Nephron (organoid): ENCODE measurements at regions not wholly inside any gene's neighbourhood (a gene's known extent, or its start where the extent isn't known, plus 50 kb on each side); places are given as distances from the start of the nearest gene placed in this dataset.

ENCODE experiments used
- H3K27ac Mint-ChIP-seq, 3 experiments: 2 replicates each; pipeline ENCODE4 v1.8.0; 2020; ENCODE audit warnings: mixed read lengths in 3 of 3, mild to moderate bottlenecking in 2 of 3, moderate library complexity in 1 of 3
- H3K27me3 Mint-ChIP-seq: 2 replicates; pipeline ENCODE4 v1.8.0; 2021; ENCODE audit warnings: low read depth, mild to moderate bottlenecking, moderate library complexity, mixed read lengths
- H3K36me3 Mint-ChIP-seq: 2 replicates; pipeline ENCODE4 v1.8.0; 2020; ENCODE audit warnings: low read depth, mixed read lengths
- H3K4me1 Mint-ChIP-seq: 2 replicates; pipeline ENCODE4 v1.8.0; 2020; ENCODE audit warnings: mixed read lengths
- H3K4me3 Mint-ChIP-seq, 3 experiments: 2 replicates each; pipeline ENCODE4 v1.8.0; 2020; ENCODE audit warnings: mild to moderate bottlenecking in 3 of 3, mixed read lengths in 3 of 3, moderate library complexity in 2 of 3
- H3K9me3 Mint-ChIP-seq: 2 replicates; pipeline ENCODE4 v1.8.0; 2020; ENCODE audit warnings: mixed read lengths
- TF ChIP-seq, protein P1 (sequence below), 3 experiments: fragments of 200-600 bp; sonication (generic); IDR thresholded peaks; one replicate each; pipeline ENCODE4 v1.5.0; 2021; ENCODE audit warnings: antibody characterized with exemption in 3 of 3; ENCODE audit not compliant: unreplicated experiment in 3 of 3

DNA sequence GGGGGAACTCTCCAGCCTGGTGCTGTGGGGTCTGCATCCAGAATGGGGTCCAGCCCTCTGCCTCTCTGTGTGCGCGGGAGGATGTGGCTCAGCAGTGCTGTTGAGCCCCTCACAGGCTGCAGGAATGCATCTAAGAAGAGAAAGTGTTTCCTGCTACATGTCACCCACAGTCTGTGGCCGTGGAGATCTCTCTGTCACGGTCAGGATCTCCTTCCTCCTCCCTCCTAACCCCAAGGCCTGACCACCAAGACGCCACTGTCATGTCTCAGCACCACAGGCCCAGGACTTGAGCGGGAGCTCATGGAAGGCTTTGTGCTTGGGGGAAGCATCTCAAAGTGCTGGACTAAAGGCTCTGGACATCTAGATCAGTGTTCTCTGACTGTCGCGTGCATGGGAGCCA is 90.1 kb downstream of the SREK1 start:
- Mint-ChIP-seq H3K4me3 (no peak overlapping the region), H3K27ac (no peak overlapping the region), H3K9me3 (no peaks in the 10 kb centered on the region), H3K4me1 (no peaks in the 10 kb centered on the region), H3K27me3 (no peaks in the 10 kb centered on the region), H3K36me3 (no peaks in the 10 kb centered on the region)
- TF ChIP-seq, protein P1, sequence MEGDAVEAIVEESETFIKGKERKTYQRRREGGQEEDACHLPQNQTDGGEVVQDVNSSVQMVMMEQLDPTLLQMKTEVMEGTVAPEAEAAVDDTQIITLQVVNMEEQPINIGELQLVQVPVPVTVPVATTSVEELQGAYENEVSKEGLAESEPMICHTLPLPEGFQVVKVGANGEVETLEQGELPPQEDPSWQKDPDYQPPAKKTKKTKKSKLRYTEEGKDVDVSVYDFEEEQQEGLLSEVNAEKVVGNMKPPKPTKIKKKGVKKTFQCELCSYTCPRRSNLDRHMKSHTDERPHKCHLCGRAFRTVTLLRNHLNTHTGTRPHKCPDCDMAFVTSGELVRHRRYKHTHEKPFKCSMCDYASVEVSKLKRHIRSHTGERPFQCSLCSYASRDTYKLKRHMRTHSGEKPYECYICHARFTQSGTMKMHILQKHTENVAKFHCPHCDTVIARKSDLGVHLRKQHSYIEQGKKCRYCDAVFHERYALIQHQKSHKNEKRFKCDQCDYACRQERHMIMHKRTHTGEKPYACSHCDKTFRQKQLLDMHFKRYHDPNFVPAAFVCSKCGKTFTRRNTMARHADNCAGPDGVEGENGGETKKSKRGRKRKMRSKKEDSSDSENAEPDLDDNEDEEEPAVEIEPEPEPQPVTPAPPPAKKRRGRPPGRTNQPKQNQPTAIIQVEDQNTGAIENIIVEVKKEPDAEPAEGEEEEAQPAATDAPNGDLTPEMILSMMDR (IDR thresholded peaks at IDR 0.05; ENCODE audit: unreplicated experiment in 3 of 3), result no peak

DNA sequence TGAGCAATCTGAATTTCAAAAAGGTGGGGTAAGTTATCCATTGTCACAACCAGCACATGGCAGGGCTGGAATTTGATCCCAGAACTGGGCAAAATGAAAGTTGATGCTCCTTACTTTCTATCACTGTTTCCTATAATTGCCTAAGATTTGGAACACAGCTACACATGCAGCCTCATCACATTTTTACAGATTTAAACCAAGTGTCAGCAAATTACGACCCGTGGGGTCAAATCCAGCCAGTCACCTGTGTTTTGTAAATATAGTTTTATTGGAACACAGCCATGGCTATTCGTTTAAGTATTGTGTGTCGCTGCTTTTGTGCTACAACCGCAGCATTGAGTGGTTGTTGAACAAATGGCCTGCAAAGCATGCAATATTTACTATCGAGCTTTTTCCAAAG is 94.3 kb downstream of the SREK1 start:
- Mint-ChIP-seq H3K4me1 (no peaks in the 10 kb centered on the region), H3K36me3 (no peaks in the 10 kb centered on the region)

DNA sequence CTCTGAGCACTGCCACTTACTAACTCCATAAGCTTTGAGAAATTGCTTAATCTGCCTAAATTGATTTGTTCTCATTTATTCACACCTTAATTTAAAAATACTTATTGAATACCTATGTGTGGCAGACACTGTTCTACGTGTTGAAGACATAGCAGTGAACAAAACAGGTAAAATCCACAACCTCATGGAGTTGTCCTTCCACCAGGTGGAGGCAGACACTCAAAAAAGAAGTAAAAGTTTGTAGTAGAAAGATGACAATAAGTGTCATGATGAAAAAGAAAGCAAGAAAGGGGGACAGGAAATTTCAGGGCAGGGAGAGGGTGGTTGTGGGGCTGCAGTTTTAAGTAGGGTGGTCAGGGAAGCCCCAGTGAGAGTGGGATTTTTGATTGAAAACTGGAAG is 94.9 kb downstream of the SREK1 start:
- Mint-ChIP-seq H3K27me3 (peaks cover 4% of the 10 kb centered on the region), H3K9me3 (no peaks in the 10 kb centered on the region), H3K27ac (peak overlapping the region in 1 of 3 experiments; percentile 13), H3K36me3 (no peaks in the 10 kb centered on the region), H3K4me1 (no peaks in the 10 kb centered on the region), H3K4me3 (no peak overlapping the region)
- TF ChIP-seq, protein P1 (IDR thresholded peaks at IDR 0.05; ENCODE audit: unreplicated experiment in 3 of 3), result peak; percentile 19 to 27 (median 27)

More for the DNA sequence above, 94.3 kb downstream of the SREK1 start:
- no peak overlapping the region for H3K4me3 Mint-ChIP-seq
- TF ChIP-seq, protein P1 (IDR thresholded peaks at IDR 0.05; ENCODE audit: unreplicated experiment in 3 of 3), result no peak
- no peak overlapping the region for H3K27ac Mint-ChIP-seq
- H3K27me3 Mint-ChIP-seq, result peaks cover 4% of the 10 kb centered on the region
- no peaks in the 10 kb centered on the region for H3K9me3 Mint-ChIP-seq

DNA sequence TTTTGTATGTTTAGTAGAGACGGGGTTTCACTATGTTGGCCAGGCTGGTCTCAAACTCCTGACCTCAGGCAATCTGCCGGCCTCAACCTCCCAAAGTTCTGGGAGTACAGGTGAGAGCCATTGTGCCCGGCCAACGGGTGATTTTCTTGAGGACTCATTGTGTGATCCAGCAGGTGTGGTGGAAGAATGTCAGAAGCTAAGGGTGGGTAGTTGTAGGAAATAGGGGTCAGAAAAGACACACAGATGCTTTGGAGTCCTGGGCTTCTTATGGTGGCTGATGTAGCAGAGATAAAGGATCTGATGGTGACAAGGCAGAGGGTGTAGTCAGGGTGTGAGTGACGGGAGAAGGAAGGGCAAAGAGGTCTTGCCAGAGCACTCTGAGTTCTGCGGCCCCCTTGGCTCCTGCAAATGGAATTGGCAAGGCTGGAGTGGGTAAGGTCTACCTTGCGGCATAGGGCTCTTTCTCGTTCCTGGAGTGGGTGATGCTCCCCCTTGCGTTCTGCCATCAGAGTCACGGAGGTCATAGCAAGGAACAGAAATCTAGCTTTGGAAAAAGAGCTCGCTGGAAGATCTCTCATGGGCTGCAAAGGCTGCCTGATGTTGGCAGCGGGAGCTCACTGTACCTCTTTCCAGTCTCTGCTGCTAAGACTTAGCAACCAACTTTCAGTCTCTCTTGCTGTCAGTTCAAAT is 97.2 kb downstream of the SREK1 start:
- TF ChIP-seq, protein P1 (IDR thresholded peaks at IDR 0.05; ENCODE audit: unreplicated experiment in 3 of 3), result no peak
- Mint-ChIP-seq H3K4me3 (no peak overlapping the region), H3K4me1 (no peaks in the 10 kb centered on the region), H3K27me3 (peaks cover 4% of the 10 kb centered on the region), H3K27ac (no peak overlapping the region), H3K9me3 (no peaks in the 10 kb centered on the region), H3K36me3 (no peaks in the 10 kb centered on the region)

DNA sequence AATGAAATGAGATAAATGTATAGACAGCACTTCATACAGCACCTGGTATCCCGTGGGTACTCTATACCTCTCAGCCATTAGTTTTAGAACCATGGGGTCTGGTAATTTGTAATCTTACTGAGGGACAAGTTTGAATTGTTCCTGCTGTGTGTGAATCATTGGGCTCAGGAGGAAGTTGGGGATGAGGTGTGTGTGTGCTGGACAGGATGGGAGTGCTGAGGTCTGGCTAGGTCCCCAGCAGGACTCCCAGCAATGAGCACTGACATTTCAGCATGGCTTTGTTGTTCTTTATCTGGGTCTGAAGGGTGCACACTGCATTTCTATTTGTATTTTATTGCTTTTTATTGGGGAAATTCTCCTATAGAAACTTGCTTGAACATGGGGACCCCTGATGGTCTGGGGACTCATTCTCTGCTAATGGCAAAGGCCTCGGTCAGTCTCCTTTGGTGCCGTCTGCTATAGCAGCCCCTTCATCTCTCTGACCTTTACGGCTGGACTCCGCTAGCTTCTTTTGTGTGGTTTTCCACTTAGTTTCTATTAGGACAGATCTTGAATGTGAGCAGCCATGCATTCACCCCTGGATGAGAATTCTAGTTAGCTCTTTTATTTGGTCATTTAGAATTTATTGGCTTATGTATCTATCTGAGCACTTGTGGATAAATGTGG is 98.1 kb downstream of the SREK1 start:
- no peaks in the 10 kb centered on the region for H3K36me3 Mint-ChIP-seq
- no peaks in the 10 kb centered on the region for H3K4me1 Mint-ChIP-seq
- H3K4me3 Mint-ChIP-seq, result no peak overlapping the region
- peaks cover 4% of the 10 kb centered on the region for H3K27me3 Mint-ChIP-seq
- no peak overlapping the region for H3K27ac Mint-ChIP-seq
- H3K9me3 Mint-ChIP-seq, result no peaks in the 10 kb centered on the region
- TF ChIP-seq, protein P1 (IDR thresholded peaks at IDR 0.05; ENCODE audit: unreplicated experiment in 3 of 3), result no peak

DNA sequence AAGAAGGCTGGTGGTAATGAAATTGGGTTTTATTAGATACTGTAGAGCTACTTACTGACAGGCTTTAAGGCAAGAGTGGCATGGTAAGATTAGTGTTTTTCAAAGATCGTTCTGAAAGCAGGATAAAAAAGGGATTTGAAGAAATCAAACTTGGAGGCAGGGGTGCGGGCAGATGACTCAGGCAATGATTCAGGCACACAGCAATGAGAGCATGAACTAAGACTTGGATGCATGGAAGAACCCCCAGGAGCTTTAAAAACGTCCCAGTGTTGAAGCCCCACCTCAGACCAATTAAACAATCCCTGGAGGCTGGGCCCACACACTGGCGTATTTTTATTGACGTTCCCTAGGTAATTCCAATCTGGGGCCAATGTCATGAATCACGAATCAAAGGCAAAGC is 102.5 kb downstream of the SREK1 start:
- no peaks in the 10 kb centered on the region for H3K4me1 Mint-ChIP-seq
- no peak overlapping the region for H3K4me3 Mint-ChIP-seq
- TF ChIP-seq, protein P1 (IDR thresholded peaks at IDR 0.05; ENCODE audit: unreplicated experiment in 3 of 3), result no peak
- H3K27ac Mint-ChIP-seq, result no peak overlapping the region
- H3K27me3 Mint-ChIP-seq, result no peaks in the 10 kb centered on the region
- H3K9me3 Mint-ChIP-seq, result no peaks in the 10 kb centered on the region
- H3K36me3 Mint-ChIP-seq, result no peaks in the 10 kb centered on the region
